H9 (cell line): ENCODE measurements at regions not wholly inside any gene's neighbourhood (a gene's known extent, or its start where the extent isn't known, plus 50 kb on each side); places are given as distances from the start of the nearest gene placed in this dataset.

Experiments used
- DNase-seq: peaks from one replicate; pipeline ENCODE4 v3.0.0-alpha.2; 2017
- H2AFZ ChIP-seq: one replicate; pipeline ENCODE4 v1.6.1; 2013; ENCODE audit warnings: mild to moderate bottlenecking, low read length, control low read depth, moderate library complexity
- H2AK5ac ChIP-seq: 2 replicates; pipeline ENCODE4 v1.6.1; 2013; ENCODE audit warnings: low read length, control low read depth, mixed read lengths; ENCODE audit not compliant: insufficient read length
- H2BK120ac ChIP-seq: one replicate; pipeline ENCODE4 v1.6.1; 2013; ENCODE audit warnings: low read depth, mild to moderate bottlenecking, low read length, control low read depth, inconsistent platforms; ENCODE audit not compliant: poor library complexity, severe bottlenecking
- H2BK12ac ChIP-seq: 2 replicates; pipeline ENCODE4 v1.6.1; 2013; ENCODE audit warnings: low read length, control low read depth, mixed read lengths, low read depth; ENCODE audit not compliant: insufficient read length
- H2BK15ac ChIP-seq: 2 replicates; pipeline ENCODE4 v1.6.1; 2013; ENCODE audit warnings: low read depth, low read length, control low read depth
- H2BK20ac ChIP-seq: one replicate; pipeline ENCODE4 v1.6.1; 2013; ENCODE audit warnings: low read depth, mild to moderate bottlenecking, low read length, control low read depth, inconsistent platforms; ENCODE audit not compliant: poor library complexity, severe bottlenecking
- H2BK5ac ChIP-seq: 2 replicates; pipeline ENCODE4 v1.6.1; 2013; ENCODE audit warnings: low read length, control low read depth, mixed read lengths; ENCODE audit not compliant: insufficient read length
- H3K14ac ChIP-seq: 2 replicates; pipeline ENCODE4 v1.6.1; 2013; ENCODE audit warnings: low read length, control low read depth; ENCODE audit not compliant: insufficient read depth
- H3K18ac ChIP-seq: 2 replicates; pipeline ENCODE4 v1.6.1; 2013; ENCODE audit warnings: low read depth, mild to moderate bottlenecking, mixed read lengths, low read length, control low read depth; ENCODE audit not compliant: insufficient read length
- H3K23ac ChIP-seq: 2 replicates; pipeline ENCODE4 v1.6.1; 2013; ENCODE audit warnings: low read length, control low read depth, mixed read lengths, low read depth; ENCODE audit not compliant: insufficient read length
- H3K23me2 ChIP-seq: 2 replicates; pipeline ENCODE4 v1.6.1; 2013; ENCODE audit warnings: low read depth, mild to moderate bottlenecking, mixed read lengths, low read length, control low read depth; ENCODE audit not compliant: insufficient read length, poor library complexity, severe bottlenecking
- H3K27ac ChIP-seq: 2 replicates; pipeline ENCODE4 v1.5.1; 2013; ENCODE audit warnings: low read length, control low read depth, mixed read lengths, low read depth; ENCODE audit not compliant: insufficient read length
- H3K27me3 ChIP-seq: 2 replicates; pipeline ENCODE4 v1.6.1; 2013; ENCODE audit warnings: low read length, control low read depth, inconsistent platforms; ENCODE audit not compliant: insufficient read depth
- H3K4ac ChIP-seq: 2 replicates; pipeline ENCODE4 v1.6.1; 2013; ENCODE audit warnings: low read depth, mild to moderate bottlenecking, control low read depth, inconsistent platforms, low read length, moderate library complexity
- H3K4me1 ChIP-seq: 2 replicates; pipeline ENCODE4 v1.6.1; 2013; ENCODE audit warnings: low read length, control low read depth, inconsistent platforms; ENCODE audit not compliant: insufficient read depth
- H3K4me2 ChIP-seq: 2 replicates; pipeline ENCODE4 v1.6.1; 2013; ENCODE audit warnings: low read length, control low read depth, mixed read lengths; ENCODE audit not compliant: insufficient read length, insufficient read depth
- H3K56ac ChIP-seq: 2 replicates; pipeline ENCODE4 v1.6.1; 2013; ENCODE audit warnings: low read depth, mild to moderate bottlenecking, mixed read lengths, low read length, control low read depth; ENCODE audit not compliant: insufficient read length
- H3K79me1 ChIP-seq: 2 replicates; pipeline ENCODE4 v1.6.1; 2013; ENCODE audit warnings: low read depth, mild to moderate bottlenecking, moderate library complexity, low read length, control low read depth, inconsistent platforms; ENCODE audit not compliant: insufficient read depth, poor library complexity, severe bottlenecking
- H3K79me2 ChIP-seq: 2 replicates; pipeline ENCODE4 v1.6.1; 2013; ENCODE audit warnings: low read length, control low read depth, inconsistent platforms; ENCODE audit not compliant: insufficient read depth
- H3K9ac ChIP-seq: 2 replicates; pipeline ENCODE4 v1.6.1; 2013; ENCODE audit warnings: low read length, control low read depth, mixed read lengths; ENCODE audit not compliant: insufficient read length; ENCODE audit errors: extremely low read depth
- H3K9me3 ChIP-seq: one replicate; pipeline ENCODE4 v1.6.1; 2013; ENCODE audit warnings: low read depth, low read length, inconsistent platforms; ENCODE audit not compliant: control insufficient read depth
- H3T11ph ChIP-seq: one replicate; pipeline ENCODE4 v1.6.1; 2013; ENCODE audit warnings: mild to moderate bottlenecking, low read length, control low read depth, inconsistent platforms
- H4K20me1 ChIP-seq: one replicate; pipeline ENCODE4 v1.6.1; 2013; ENCODE audit not compliant: control insufficient read depth, insufficient read length, insufficient read depth
- H4K5ac ChIP-seq: 2 replicates; pipeline ENCODE4 v1.6.1; 2013; ENCODE audit warnings: low read depth, mild to moderate bottlenecking, mixed read lengths, low read length, control low read depth; ENCODE audit not compliant: insufficient read length
- H4K8ac ChIP-seq: replicated peaks from 2 replicates; pipeline ENCODE4 v1.6.1; 2013; ENCODE audit warnings: low read length, control low read depth, mixed read lengths, low read depth; ENCODE audit not compliant: insufficient read length
- H4K91ac ChIP-seq: 2 replicates; pipeline ENCODE4 v1.6.1; 2013; ENCODE audit warnings: low read depth, mild to moderate bottlenecking, moderate library complexity, mixed read lengths, low read length, control low read depth; ENCODE audit not compliant: insufficient read length
- H3K27ac Mint-ChIP-seq, 3 experiments: 2 replicates in 2 of 3; 3 replicates in 1 of 3; pipeline ENCODE4 v1.8.0; 2020 to 2021; ENCODE audit warnings: mixed read lengths in 3 of 3, mild to moderate bottlenecking in 1 of 3, moderate library complexity in 1 of 3
- H3K27me3 Mint-ChIP-seq: 2 replicates; pipeline ENCODE4 v1.8.0; 2021; ENCODE audit warnings: low read depth, mild to moderate bottlenecking, moderate library complexity, mixed read lengths
- H3K36me3 Mint-ChIP-seq, 3 experiments: 2 replicates in 2 of 3; 3 replicates in 1 of 3; pipeline ENCODE4 v1.8.0; 2020 to 2021; ENCODE audit warnings: low read depth in 3 of 3, mixed read lengths in 3 of 3; ENCODE audit not compliant: insufficient read depth in 1 of 3
- H3K4me1 Mint-ChIP-seq, 2 experiments: 2 replicates each; pipeline ENCODE4 v1.8.0; 2020; ENCODE audit warnings: mixed read lengths in 2 of 2
- H3K4me3 Mint-ChIP-seq, 2 experiments: 2 replicates in 1 of 2; 3 replicates in 1 of 2; pipeline ENCODE4 v1.8.0; 2020 to 2021; ENCODE audit warnings: mild to moderate bottlenecking in 2 of 2, mixed read lengths in 2 of 2, moderate library complexity in 1 of 2
- H3K9me3 Mint-ChIP-seq, 2 experiments: 2 replicates in 1 of 2; 3 replicates in 1 of 2; pipeline ENCODE4 v1.8.0; 2020; ENCODE audit warnings: mild to moderate bottlenecking in 2 of 2, mixed read lengths in 2 of 2, moderate library complexity in 1 of 2
- WGBS: extraction: QIAGEN DNeasy Blood & Tissue Kit; methylation state at CpG from one replicate; pipeline ENCODE4 v1.1.7; 2013; ENCODE audit warnings: missing lambda C conversion rate, low lambda C conversion rate, mixed read lengths; ENCODE audit not compliant: insufficient read length; ENCODE audit errors: extremely low coverage; 5-methylcytosine and 5-hydroxymethylcytosine counted together
- TF ChIP-seq, protein P1 (sequence below): fragments of 200-600 bp; sonication (generic); conservative IDR thresholded peaks from 3 replicates; pipeline ENCODE4 v1.8.0; 2021; ENCODE audit warnings: antibody characterized with exemption, mild to moderate bottlenecking

DNA sequence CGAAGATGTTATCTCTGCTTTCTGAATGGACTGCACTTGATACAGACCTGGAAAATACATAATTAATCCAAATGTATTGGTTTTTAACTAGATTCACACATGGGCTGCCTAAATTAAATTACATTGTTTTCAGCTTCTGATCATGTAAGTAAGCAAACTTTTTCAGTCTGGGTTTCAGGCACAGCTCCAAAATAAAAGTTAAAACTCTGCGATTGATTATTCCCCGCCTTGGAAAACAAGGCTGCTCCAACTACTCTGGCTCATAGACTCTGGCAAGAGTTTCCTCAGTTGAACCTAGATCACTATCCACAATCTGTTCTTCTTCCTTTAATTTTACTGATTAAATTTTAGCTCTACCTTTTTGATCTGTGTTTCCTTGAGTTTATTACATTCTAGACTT, 526.0 kb upstream of the SPRY2 start:
- WGBS: no CpG with 5 or more reads among the region's 3 CpGs
- peak overlapping the region in 1 of 3 experiments; percentile 4; a peak in 1 of 7 replicates for H3K27ac Mint-ChIP-seq
- DNase-seq: no peak
- Histone ChIP-seq H4K91ac (no peak overlapping the region), H4K20me1 (no peaks in the 10 kb centered on the region), H4K5ac (no peak overlapping the region), H3K18ac (no peak overlapping the region), H3K4ac (no peak overlapping the region), H2AK5ac (no peak overlapping the region), H3K4me2 (no peak overlapping the region), H2BK20ac (no peak overlapping the region), H3T11ph (no peak overlapping the region), H2BK120ac (no peak overlapping the region), H2BK5ac (no peak overlapping the region), H3K9me3 (no peaks in the 10 kb centered on the region), H2AFZ (no peak overlapping the region), H3K56ac (no peak overlapping the region), H3K14ac (no peak overlapping the region), H3K79me2 (no peaks in the 10 kb centered on the region), H4K8ac (no peak overlapping the region), H3K79me1 (no peaks in the 10 kb centered on the region), H3K23ac (no peak overlapping the region), H3K4me1 (no peaks in the 10 kb centered on the region), H3K23me2 (no peaks in the 10 kb centered on the region), H3K27ac (no peak overlapping the region), H2BK15ac (no peak overlapping the region), H3K9ac (no peak overlapping the region), H3K27me3 (no peaks in the 10 kb centered on the region), H2BK12ac (no peak overlapping the region)
- peaks cover 3 to 7% of the 10 kb centered on the region in 2 experiments; a peak in 3 of 4 replicates for H3K4me1 Mint-ChIP-seq
- H3K4me3 Mint-ChIP-seq: no peak overlapping the region
- H3K9me3 Mint-ChIP-seq: peaks cover 0 to 3% of the 10 kb centered on the region in 2 experiments; a peak in 2 of 5 replicates
- TF ChIP-seq, protein P1, sequence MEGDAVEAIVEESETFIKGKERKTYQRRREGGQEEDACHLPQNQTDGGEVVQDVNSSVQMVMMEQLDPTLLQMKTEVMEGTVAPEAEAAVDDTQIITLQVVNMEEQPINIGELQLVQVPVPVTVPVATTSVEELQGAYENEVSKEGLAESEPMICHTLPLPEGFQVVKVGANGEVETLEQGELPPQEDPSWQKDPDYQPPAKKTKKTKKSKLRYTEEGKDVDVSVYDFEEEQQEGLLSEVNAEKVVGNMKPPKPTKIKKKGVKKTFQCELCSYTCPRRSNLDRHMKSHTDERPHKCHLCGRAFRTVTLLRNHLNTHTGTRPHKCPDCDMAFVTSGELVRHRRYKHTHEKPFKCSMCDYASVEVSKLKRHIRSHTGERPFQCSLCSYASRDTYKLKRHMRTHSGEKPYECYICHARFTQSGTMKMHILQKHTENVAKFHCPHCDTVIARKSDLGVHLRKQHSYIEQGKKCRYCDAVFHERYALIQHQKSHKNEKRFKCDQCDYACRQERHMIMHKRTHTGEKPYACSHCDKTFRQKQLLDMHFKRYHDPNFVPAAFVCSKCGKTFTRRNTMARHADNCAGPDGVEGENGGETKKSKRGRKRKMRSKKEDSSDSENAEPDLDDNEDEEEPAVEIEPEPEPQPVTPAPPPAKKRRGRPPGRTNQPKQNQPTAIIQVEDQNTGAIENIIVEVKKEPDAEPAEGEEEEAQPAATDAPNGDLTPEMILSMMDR: no peak
- no peaks in the 10 kb centered on the region for H3K27me3 Mint-ChIP-seq
- H3K36me3 Mint-ChIP-seq: 0 out of 7 replicates have a peak, but pooled peaks cover 0 to 4% (median 0%) of the 10 kb centered on the region in 3 experiments
